GM23338 (cell line): ENCODE measurements at regions not wholly inside any gene's neighbourhood (a gene's known extent, or its start where the extent isn't known, plus 50 kb on each side); places are given as distances from the start of the nearest gene placed in this dataset.

Experiments used
- CREB1 ChIP-seq: fragments of 250-450 bp; sonication (Bioruptor Pico); IDR thresholded peaks from 2 replicates; pipeline ENCODE4 v1.5.0; 2020; ENCODE audit warnings: low read depth, mild to moderate bottlenecking, moderate library complexity
- EZH2 ChIP-seq: fragments of 200-600 bp; sonication (generic); IDR thresholded peaks from one replicate; pipeline ENCODE4 v1.8.0; 2017; ENCODE audit warnings: antibody characterized with exemption, mild to moderate bottlenecking, low read depth; ENCODE audit not compliant: unreplicated experiment
- EZH2phosphoT487 ChIP-seq: fragments of 200-600 bp; sonication (generic); IDR thresholded peaks from one replicate; pipeline ENCODE4 v1.8.1; 2018; ENCODE audit warnings: antibody characterized with exemption; ENCODE audit not compliant: unreplicated experiment
- JUNB ChIP-seq: IDR thresholded peaks from one replicate; pipeline ENCODE4 v1.6.1; 2016; ENCODE audit warnings: antibody characterized with exemption; ENCODE audit not compliant: unreplicated experiment
- POLR2AphosphoS5 ChIP-seq: IDR thresholded peaks from 2 replicates; pipeline ENCODE4 v1.6.1; 2016; ENCODE audit warnings: antibody characterized with exemption, low read depth
- STAT1 ChIP-seq: IDR thresholded peaks from one replicate; pipeline ENCODE4 v1.6.1; 2016; ENCODE audit warnings: antibody characterized with exemption; ENCODE audit not compliant: unreplicated experiment
- ZNF114 ChIP-seq: fragments of 250-450 bp; sonication (Bioruptor Pico); IDR thresholded peaks from 2 replicates; pipeline ENCODE4 v1.5.0; 2020; ENCODE audit warnings: mild to moderate bottlenecking, moderate library complexity
- TF ChIP-seq, protein P1 (sequence below), 2 experiments: fragments of 200-600 bp in 1 of 2; sonication (generic) in 1 of 2; conservative IDR thresholded peaks; 2 replicates each; pipeline versions ENCODE4 v1.5.1 to v1.6.1; 2016 to 2017; ENCODE audit warnings: antibody characterized with exemption in 2 of 2, low read depth in 2 of 2, mild to moderate bottlenecking in 2 of 2, moderate library complexity in 1 of 2
- TF ChIP-seq, protein P2 (sequence below): IDR thresholded peaks from one replicate; pipeline ENCODE4 v1.6.1; 2018; ENCODE audit warnings: antibody characterized with exemption; ENCODE audit not compliant: unreplicated experiment
- TF ChIP-seq, protein P3 (sequence below): fragments of 250-450 bp; sonication (Bioruptor Pico); IDR thresholded peaks from 2 replicates; pipeline ENCODE4 v1.5.0; 2020; ENCODE audit warnings: mild to moderate bottlenecking, moderate library complexity
- TF ChIP-seq, protein P4 (sequence below): IDR thresholded peaks from 2 replicates; pipeline ENCODE4 v1.6.1; 2016; ENCODE audit warnings: antibody characterized with exemption

DNA sequence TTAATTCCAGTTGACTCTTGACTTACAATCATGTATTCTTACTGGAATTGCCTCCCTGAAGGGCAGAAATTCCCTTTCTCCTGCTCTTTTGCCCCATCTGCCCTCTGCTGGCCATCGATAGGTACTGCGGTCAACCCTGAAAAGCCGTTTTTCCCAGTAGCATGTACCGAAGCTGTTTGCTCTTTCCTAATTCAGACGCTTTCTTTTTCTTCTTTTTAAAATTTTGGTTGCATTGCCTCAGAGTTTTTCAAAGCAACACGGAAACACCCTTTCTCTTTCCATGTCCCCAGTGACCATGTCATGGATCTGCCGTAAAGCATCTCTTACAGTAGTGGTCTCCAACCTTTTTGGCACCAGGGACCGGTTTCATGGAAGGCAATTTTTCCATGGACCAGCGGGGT is 164.2 kb upstream of the C1orf21 start:
- TF ChIP-seq, protein P1, sequence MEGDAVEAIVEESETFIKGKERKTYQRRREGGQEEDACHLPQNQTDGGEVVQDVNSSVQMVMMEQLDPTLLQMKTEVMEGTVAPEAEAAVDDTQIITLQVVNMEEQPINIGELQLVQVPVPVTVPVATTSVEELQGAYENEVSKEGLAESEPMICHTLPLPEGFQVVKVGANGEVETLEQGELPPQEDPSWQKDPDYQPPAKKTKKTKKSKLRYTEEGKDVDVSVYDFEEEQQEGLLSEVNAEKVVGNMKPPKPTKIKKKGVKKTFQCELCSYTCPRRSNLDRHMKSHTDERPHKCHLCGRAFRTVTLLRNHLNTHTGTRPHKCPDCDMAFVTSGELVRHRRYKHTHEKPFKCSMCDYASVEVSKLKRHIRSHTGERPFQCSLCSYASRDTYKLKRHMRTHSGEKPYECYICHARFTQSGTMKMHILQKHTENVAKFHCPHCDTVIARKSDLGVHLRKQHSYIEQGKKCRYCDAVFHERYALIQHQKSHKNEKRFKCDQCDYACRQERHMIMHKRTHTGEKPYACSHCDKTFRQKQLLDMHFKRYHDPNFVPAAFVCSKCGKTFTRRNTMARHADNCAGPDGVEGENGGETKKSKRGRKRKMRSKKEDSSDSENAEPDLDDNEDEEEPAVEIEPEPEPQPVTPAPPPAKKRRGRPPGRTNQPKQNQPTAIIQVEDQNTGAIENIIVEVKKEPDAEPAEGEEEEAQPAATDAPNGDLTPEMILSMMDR (conservative IDR thresholded peaks at IDR 0.05; ENCODE audit: low read depth in 2 of 2), result peak; percentile 94 to 98
- TF ChIP-seq EZH2phosphoT487, result no peak
- TF ChIP-seq EZH2, result no peak
- TF ChIP-seq POLR2AphosphoS5, result no peak
- TF ChIP-seq, protein P2, sequence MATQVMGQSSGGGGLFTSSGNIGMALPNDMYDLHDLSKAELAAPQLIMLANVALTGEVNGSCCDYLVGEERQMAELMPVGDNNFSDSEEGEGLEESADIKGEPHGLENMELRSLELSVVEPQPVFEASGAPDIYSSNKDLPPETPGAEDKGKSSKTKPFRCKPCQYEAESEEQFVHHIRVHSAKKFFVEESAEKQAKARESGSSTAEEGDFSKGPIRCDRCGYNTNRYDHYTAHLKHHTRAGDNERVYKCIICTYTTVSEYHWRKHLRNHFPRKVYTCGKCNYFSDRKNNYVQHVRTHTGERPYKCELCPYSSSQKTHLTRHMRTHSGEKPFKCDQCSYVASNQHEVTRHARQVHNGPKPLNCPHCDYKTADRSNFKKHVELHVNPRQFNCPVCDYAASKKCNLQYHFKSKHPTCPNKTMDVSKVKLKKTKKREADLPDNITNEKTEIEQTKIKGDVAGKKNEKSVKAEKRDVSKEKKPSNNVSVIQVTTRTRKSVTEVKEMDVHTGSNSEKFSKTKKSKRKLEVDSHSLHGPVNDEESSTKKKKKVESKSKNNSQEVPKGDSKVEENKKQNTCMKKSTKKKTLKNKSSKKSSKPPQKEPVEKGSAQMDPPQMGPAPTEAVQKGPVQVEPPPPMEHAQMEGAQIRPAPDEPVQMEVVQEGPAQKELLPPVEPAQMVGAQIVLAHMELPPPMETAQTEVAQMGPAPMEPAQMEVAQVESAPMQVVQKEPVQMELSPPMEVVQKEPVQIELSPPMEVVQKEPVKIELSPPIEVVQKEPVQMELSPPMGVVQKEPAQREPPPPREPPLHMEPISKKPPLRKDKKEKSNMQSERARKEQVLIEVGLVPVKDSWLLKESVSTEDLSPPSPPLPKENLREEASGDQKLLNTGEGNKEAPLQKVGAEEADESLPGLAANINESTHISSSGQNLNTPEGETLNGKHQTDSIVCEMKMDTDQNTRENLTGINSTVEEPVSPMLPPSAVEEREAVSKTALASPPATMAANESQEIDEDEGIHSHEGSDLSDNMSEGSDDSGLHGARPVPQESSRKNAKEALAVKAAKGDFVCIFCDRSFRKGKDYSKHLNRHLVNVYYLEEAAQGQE, result no peak
- TF ChIP-seq CREB1 (CRISPR knock-in tag), result no peak
- TF ChIP-seq JUNB, result no peak
- no peak for TF ChIP-seq STAT1
- TF ChIP-seq, protein P3, sequence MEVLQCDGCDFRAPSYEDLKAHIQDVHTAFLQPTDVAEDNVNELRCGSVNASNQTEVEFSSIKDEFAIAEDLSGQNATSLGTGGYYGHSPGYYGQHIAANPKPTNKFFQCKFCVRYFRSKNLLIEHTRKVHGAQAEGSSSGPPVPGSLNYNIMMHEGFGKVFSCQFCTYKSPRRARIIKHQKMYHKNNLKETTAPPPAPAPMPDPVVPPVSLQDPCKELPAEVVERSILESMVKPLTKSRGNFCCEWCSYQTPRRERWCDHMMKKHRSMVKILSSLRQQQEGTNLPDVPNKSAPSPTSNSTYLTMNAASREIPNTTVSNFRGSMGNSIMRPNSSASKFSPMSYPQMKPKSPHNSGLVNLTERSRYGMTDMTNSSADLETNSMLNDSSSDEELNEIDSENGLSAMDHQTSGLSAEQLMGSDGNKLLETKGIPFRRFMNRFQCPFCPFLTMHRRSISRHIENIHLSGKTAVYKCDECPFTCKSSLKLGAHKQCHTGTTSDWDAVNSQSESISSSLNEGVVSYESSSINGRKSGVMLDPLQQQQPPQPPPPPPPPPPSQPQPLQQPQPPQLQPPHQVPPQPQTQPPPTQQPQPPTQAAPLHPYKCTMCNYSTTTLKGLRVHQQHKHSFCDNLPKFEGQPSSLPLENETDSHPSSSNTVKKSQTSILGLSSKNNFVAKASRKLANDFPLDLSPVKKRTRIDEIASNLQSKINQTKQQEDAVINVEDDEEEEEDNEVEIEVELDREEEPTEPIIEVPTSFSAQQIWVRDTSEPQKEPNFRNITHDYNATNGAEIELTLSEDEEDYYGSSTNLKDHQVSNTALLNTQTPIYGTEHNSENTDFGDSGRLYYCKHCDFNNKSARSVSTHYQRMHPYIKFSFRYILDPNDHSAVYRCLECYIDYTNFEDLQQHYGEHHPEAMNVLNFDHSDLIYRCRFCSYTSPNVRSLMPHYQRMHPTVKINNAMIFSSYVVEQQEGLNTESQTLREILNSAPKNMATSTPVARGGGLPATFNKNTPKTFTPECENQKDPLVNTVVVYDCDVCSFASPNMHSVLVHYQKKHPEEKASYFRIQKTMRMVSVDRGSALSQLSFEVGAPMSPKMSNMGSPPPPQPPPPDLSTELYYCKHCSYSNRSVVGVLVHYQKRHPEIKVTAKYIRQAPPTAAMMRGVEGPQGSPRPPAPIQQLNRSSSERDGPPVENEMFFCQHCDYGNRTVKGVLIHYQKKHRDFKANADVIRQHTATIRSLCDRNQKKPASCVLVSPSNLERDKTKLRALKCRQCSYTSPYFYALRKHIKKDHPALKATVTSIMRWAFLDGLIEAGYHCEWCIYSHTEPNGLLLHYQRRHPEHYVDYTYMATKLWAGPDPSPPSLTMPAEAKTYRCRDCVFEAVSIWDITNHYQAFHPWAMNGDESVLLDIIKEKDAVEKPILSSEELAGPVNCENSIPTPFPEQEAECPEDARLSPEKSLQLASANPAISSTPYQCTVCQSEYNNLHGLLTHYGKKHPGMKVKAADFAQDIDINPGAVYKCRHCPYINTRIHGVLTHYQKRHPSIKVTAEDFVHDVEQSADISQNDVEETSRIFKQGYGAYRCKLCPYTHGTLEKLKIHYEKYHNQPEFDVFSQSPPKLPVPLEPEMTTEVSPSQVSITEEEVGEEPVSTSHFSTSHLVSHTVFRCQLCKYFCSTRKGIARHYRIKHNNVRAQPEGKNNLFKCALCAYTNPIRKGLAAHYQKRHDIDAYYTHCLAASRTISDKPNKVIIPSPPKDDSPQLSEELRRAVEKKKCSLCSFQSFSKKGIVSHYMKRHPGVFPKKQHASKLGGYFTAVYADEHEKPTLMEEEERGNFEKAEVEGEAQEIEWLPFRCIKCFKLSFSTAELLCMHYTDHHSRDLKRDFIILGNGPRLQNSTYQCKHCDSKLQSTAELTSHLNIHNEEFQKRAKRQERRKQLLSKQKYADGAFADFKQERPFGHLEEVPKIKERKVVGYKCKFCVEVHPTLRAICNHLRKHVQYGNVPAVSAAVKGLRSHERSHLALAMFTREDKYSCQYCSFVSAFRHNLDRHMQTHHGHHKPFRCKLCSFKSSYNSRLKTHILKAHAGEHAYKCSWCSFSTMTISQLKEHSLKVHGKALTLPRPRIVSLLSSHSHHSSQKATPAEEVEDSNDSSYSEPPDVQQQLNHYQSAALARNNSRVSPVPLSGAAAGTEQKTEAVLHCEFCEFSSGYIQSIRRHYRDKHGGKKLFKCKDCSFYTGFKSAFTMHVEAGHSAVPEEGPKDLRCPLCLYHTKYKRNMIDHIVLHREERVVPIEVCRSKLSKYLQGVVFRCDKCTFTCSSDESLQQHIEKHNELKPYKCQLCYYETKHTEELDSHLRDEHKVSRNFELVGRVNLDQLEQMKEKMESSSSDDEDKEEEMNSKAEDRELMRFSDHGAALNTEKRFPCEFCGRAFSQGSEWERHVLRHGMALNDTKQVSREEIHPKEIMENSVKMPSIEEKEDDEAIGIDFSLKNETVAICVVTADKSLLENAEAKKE (CRISPR knock-in tag), result no peak
- TF ChIP-seq, protein P4, sequence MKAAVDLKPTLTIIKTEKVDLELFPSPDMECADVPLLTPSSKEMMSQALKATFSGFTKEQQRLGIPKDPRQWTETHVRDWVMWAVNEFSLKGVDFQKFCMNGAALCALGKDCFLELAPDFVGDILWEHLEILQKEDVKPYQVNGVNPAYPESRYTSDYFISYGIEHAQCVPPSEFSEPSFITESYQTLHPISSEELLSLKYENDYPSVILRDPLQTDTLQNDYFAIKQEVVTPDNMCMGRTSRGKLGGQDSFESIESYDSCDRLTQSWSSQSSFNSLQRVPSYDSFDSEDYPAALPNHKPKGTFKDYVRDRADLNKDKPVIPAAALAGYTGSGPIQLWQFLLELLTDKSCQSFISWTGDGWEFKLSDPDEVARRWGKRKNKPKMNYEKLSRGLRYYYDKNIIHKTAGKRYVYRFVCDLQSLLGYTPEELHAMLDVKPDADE, result no peak
- no peak for TF ChIP-seq ZNF114 (CRISPR knock-in tag)
